ENCODE measurements at regions not wholly inside any gene's neighbourhood (a gene's known extent, or its start where the extent isn't known, plus 50 kb on each side); places are given as distances from the start of the nearest gene placed in this dataset.

DNA sequence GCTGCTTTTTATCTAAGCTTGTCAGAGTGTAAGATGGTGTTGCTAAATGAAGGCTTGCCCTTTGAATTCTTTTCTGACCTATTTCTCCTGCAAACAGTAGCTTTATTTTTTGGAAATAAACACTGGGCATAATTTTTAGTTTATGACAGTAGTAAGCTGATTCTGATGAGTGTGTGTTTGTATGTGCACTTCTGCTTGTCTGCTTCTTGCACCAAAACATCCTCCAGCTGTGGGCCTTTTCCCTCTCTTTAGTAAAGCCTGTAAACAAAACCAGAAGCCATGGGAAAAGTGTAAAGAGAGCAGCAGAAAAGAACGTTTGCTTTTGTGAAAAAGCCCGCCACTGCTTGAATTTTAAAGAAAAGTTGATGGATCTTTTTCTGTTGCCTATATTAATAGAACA lies 136.4 kb upstream of the IL12A start:
- TF ChIP-seq POLR2A (IDR thresholded peaks at IDR 0.05) (no peak), POLR2AphosphoS5 (IDR thresholded peaks at IDR 0.05) (no peak), EP300 (IDR thresholded peaks at IDR 0.05) (no peak)
- TF ChIP-seq, protein P1, sequence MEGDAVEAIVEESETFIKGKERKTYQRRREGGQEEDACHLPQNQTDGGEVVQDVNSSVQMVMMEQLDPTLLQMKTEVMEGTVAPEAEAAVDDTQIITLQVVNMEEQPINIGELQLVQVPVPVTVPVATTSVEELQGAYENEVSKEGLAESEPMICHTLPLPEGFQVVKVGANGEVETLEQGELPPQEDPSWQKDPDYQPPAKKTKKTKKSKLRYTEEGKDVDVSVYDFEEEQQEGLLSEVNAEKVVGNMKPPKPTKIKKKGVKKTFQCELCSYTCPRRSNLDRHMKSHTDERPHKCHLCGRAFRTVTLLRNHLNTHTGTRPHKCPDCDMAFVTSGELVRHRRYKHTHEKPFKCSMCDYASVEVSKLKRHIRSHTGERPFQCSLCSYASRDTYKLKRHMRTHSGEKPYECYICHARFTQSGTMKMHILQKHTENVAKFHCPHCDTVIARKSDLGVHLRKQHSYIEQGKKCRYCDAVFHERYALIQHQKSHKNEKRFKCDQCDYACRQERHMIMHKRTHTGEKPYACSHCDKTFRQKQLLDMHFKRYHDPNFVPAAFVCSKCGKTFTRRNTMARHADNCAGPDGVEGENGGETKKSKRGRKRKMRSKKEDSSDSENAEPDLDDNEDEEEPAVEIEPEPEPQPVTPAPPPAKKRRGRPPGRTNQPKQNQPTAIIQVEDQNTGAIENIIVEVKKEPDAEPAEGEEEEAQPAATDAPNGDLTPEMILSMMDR (IDR thresholded peaks at IDR 0.05) = no peak
